Stimulated activated CD4-positive, alpha-beta T cell treated with anti-CD3 and anti-CD28 coated beads, Interleukin-15, amount 100 ng/mL, for 1 hour (primary cell): ENCODE measurements at regions not wholly inside any gene's neighbourhood (a gene's known extent, or its start where the extent isn't known, plus 50 kb on each side); places are given as distances from the start of the nearest gene placed in this dataset.

ENCODE experiments used
- DNase-seq, 2 donors: peaks; one replicate each; pipeline ENCODE4 v3.0.0-alpha.2; 2020; ENCODE audit warnings: low read depth in 1 of 2, low spot score in 1 of 2

GRCh38 chr2:21924640-21925285 lies 801.0 kb downstream of the TDRD15 start:
- no peak for DNase-seq

GRCh38 chr2:21928292-21928691 lies 804.5 kb downstream of the TDRD15 start:
- DNase-seq = no peak

- no peak for DNase-seq
These were observed 806.5 kb downstream of the TDRD15 start for GRCh38 chr2:21930226-21930625.

GRCh38 chr2:21939967-21940366 lies 816.2 kb downstream of the TDRD15 start:
- DNase-seq = no peak

GRCh38 chr2:21944536-21944935 lies 820.8 kb downstream of the TDRD15 start:
- no peak for DNase-seq

GRCh38 chr2:21945658-21946057 lies 821.9 kb downstream of the TDRD15 start:
- DNase-seq = no peak

GRCh38 chr2:21947046-21947445 lies 823.3 kb downstream of the TDRD15 start:
- DNase-seq = no peak

GRCh38 chr2:21966139-21966538 lies 842.4 kb downstream of the TDRD15 start:
- no peak for DNase-seq

- DNase-seq = no peak
These were observed 847.2 kb downstream of the TDRD15 start for GRCh38 chr2:21970971-21971370.

GRCh38 chr2:21972586-21972985 lies 848.8 kb downstream of the TDRD15 start:
- DNase-seq = no peak

GRCh38 chr2:21981127-21981526 lies 857.4 kb downstream of the TDRD15 start:
- DNase-seq = no peak

GRCh38 chr2:21993002-21993401 lies 869.2 kb downstream of the TDRD15 start:
- DNase-seq = no peak

GRCh38 chr2:21996339-21996738 lies 872.6 kb downstream of the TDRD15 start:
- DNase-seq = no peak

- DNase-seq = no peak
These were observed 875.8 kb downstream of the TDRD15 start for GRCh38 chr2:21999522-21999921.

GRCh38 chr2:22002066-22002465 lies 878.3 kb downstream of the TDRD15 start:
- no peak for DNase-seq

- DNase-seq = no peak
These were observed 879.5 kb downstream of the TDRD15 start for GRCh38 chr2:22003270-22003669.

- DNase-seq = no peak
These were observed 887.3 kb downstream of the TDRD15 start for GRCh38 chr2:22011048-22011447.

GRCh38 chr2:22020091-22020742 lies 896.4 kb downstream of the TDRD15 start:
- no peak for DNase-seq

- DNase-seq = no peak
These were observed 903.7 kb downstream of the TDRD15 start for GRCh38 chr2:22027345-22028005.

- DNase-seq = no peak
These were observed 911.6 kb downstream of the TDRD15 start for GRCh38 chr2:22035361-22035830.

- no peak for DNase-seq
These were observed 913.5 kb downstream of the TDRD15 start for GRCh38 chr2:22037274-22037673.

GRCh38 chr2:22043784-22044183 lies 920.0 kb downstream of the TDRD15 start:
- DNase-seq = no peak
